Heart left ventricle (tissue), 16 donors: ENCODE measurements at regions not wholly inside any gene's neighbourhood (a gene's known extent, or its start where the extent isn't known, plus 50 kb on each side); places are given as distances from the start of the nearest gene placed in this dataset.

ENCODE experiments used
- ATAC-seq, 4 donors: fragments of 200-7000 bp; cut with Tn5 transposase; one replicate each; pipeline ENCODE4 v1.9.1; 2020 to 2022; ENCODE audit warnings: moderate library complexity in 4 of 4, mild to moderate bottlenecking in 3 of 4, moderate number of reproducible peaks in 1 of 4
- DNase-seq, 5 donors: peaks; one replicate each; pipeline ENCODE4 v3.0.0-alpha.2; 2020
- H3K27ac ChIP-seq, 12 donors: fragments of 200-600 bp; sonication (generic) in 4 of 12; one replicate each; pipeline versions ENCODE4 v1.5.0 to v1.8.0; 2016 to 2022; ENCODE audit warnings: mild to moderate bottlenecking in 2 of 12
- H3K27me3 ChIP-seq, 9 donors: fragments of 200-600 bp; sonication (generic) in 2 of 9; one replicate each; pipeline versions ENCODE4 v1.5.1 to v1.8.0; 2016 to 2022; ENCODE audit warnings: mild to moderate bottlenecking in 3 of 9
- H3K36me3 ChIP-seq, 9 donors: fragments of 200-600 bp; sonication (generic) in 2 of 9; one replicate each; pipeline versions ENCODE4 v1.5.0 to v1.8.0; 2018 to 2022; ENCODE audit warnings: mild to moderate bottlenecking in 2 of 9
- H3K4me1 ChIP-seq, 12 donors: fragments of 200-600 bp; sonication (generic) in 4 of 12; one replicate each; pipeline versions ENCODE4 v1.5.0 to v1.8.0; 2016 to 2022; ENCODE audit warnings: mild to moderate bottlenecking in 3 of 12
- H3K4me3 ChIP-seq, 12 donors: fragments of 200-600 bp; sonication (generic) in 4 of 12; one replicate each; pipeline versions ENCODE4 v1.5.0 to v1.8.0; 2017 to 2022; ENCODE audit warnings: mild to moderate bottlenecking in 9 of 12, moderate library complexity in 4 of 12
- H3K9me3 ChIP-seq, 12 donors: fragments of 200-600 bp; sonication (generic) in 4 of 12; one replicate each; pipeline versions ENCODE4 v1.5.0 to v1.8.0; 2016 to 2022; ENCODE audit warnings: mild to moderate bottlenecking in 1 of 12
- CTCF ChIP-seq, 12 donors: fragments of 200-600 bp; sonication (generic) in 4 of 12; IDR thresholded peaks; one replicate each; pipeline versions ENCODE4 v1.5.0 to v1.8.0; 2018 to 2022; ENCODE audit warnings: antibody characterized with exemption in 12 of 12, mild to moderate bottlenecking in 5 of 12
- POLR2A ChIP-seq, 2 donors: fragments of 450-650 bp; IDR thresholded peaks; one replicate each; pipeline ENCODE4 v1.6.1; 2017; ENCODE audit warnings: antibody characterized with exemption in 2 of 2, mild to moderate bottlenecking in 2 of 2, moderate library complexity in 2 of 2
- WGBS, 4 donors: extraction: QIAGEN DNeasy Blood & Tissue Kit in 2 of 4; methylation state at CpG; one replicate each; pipeline versions ENCODE4 v1.1.5 to v1.1.7; 2013 to 2018; 5-methylcytosine and 5-hydroxymethylcytosine counted together
- intact Hi-C, 10 donors: fragments of 100-400 bp; cut with DNase I; formaldehyde crosslinking; loops; one replicate each; pipeline versions ENCODE4 v1.11.1 to v1.14.2; 2022
- donor health status: ischemic (EF 13 %, LVEDD 7.1; RV severe dilation, severe dysfunction).
- donor health status: healthy with polysubstance abuse.
- donor health status: DM: no; HTN: yes; CAD: no.
- donor health status: DM: no; HTN: no; CAD: no.
- donor health status: ischemic (EF 25% LVEDD 6.9; RV normal size, moderate dysfunction).
- donor health status: ischemic (EF 25% LVEDD 5.7; RV mildly dilated, moderate dysfunction).
- donor health status: healthy.
- donor health status: DM: yes; HTN: yes; CAD: no.
- donor health status: ischemic (EF 35%, LVEDD 5.7; RV mildly dilated, moderate dysfunction).
- donor health status: nonischemic (EF 11% LVEDD 7.7; RV severe dilation, severe dysfunction).
- donor health status: DM: yes; HTN: yes; CAD: no.
- donor health status: PGD.
- donor health status: ischemic (EF 29% LVEDD 5.4; RV normal size, mild dysfunction).
- donor health status: nonischemic (EF 23%, LVEDD 6.1; RV moderate dilation, normal function).

- DNase-seq (no peak), ATAC-seq (no peak)
- TF ChIP-seq POLR2A (IDR thresholded peaks at IDR 0.05) (no peak), CTCF (IDR thresholded peaks at IDR 0.05) (no peak)
- Histone ChIP-seq H3K36me3 (no peaks in the 10 kb centered on the region), H3K9me3 (no peaks in the 10 kb centered on the region), H3K4me1 (no peaks in the 10 kb centered on the region), H3K27ac (no peak overlapping the region), H3K4me3 (no peak overlapping the region), H3K27me3 (no peaks in the 10 kb centered on the region)
- WGBS, 4 donors: 79 to 88% (median 86%) methylated on average over 2 of the region's 2 CpGs
- intact Hi-C loops: no loop called here
Observed at GRCh38 chr4:31702326-31702725, 982.2 kb downstream of the PCDH7 start.

- DNase-seq (no peak), ATAC-seq (no peak)
- no peak overlapping the region for H3K4me3 ChIP-seq
- no peaks in the 10 kb centered on the region for H3K27me3 ChIP-seq
- intact Hi-C loops: no loop called here
- H3K9me3 ChIP-seq: peaks cover 0 to 4% (median 0%) of the 10 kb centered on the region in 12 donors
- TF ChIP-seq POLR2A (IDR thresholded peaks at IDR 0.05) (no peak), CTCF (IDR thresholded peaks at IDR 0.05) (no peak)
- no peak overlapping the region for H3K27ac ChIP-seq
- peaks cover 0 to 14% (median 0%) of the 10 kb centered on the region in 12 donors for H3K4me1 ChIP-seq
- no peaks in the 10 kb centered on the region for H3K36me3 ChIP-seq
Observed at GRCh38 chr4:31714238-31714637, 994.1 kb downstream of the PCDH7 start.

- Histone ChIP-seq H3K9me3 (peaks cover 0 to 4% (median 0%) of the 10 kb centered on the region in 12 donors), H3K27ac (no peak overlapping the region), H3K27me3 (no peaks in the 10 kb centered on the region), H3K4me1 (peaks cover 0 to 14% (median 0%) of the 10 kb centered on the region in 12 donors), H3K4me3 (no peak overlapping the region), H3K36me3 (no peaks in the 10 kb centered on the region)
- TF ChIP-seq CTCF (IDR thresholded peaks at IDR 0.05) (no peak), POLR2A (IDR thresholded peaks at IDR 0.05) (no peak)
- 27 to 40% (median 36%) methylated on average over 1 of the region's 1 CpG for WGBS, 4 donors
- intact Hi-C loops: no loop called here
- ATAC-seq: no peak
- DNase-seq: no peak
Observed at GRCh38 chr4:31715302-31715701, 995.1 kb downstream of the PCDH7 start.

- no peaks in the 10 kb centered on the region for H3K4me1 ChIP-seq
- DNase-seq (no peak), ATAC-seq (no peak)
- H3K36me3 ChIP-seq: no peaks in the 10 kb centered on the region
- TF ChIP-seq CTCF (IDR thresholded peaks at IDR 0.05): no peak
- no peak for TF ChIP-seq POLR2A (IDR thresholded peaks at IDR 0.05)
- intact Hi-C loops: no loop called here
- H3K9me3 ChIP-seq: no peaks in the 10 kb centered on the region
- H3K27ac ChIP-seq: no peak overlapping the region
- WGBS, 4 donors: 42 to 67% (median 59%) methylated on average over 1 of the region's 1 CpG
- H3K27me3 ChIP-seq: no peaks in the 10 kb centered on the region
- no peak overlapping the region for H3K4me3 ChIP-seq
Observed at GRCh38 chr4:31727030-31727429, 1006.9 kb downstream of the PCDH7 start.
